Activated B cell treated with CpG ODN at 0.5 μM for 24 hours (primary cell): ENCODE measurements at regions not wholly inside any gene's neighbourhood (a gene's known extent, or its start where the extent isn't known, plus 50 kb on each side); places are given as distances from the start of the nearest gene placed in this dataset.

ENCODE experiments used
- ATAC-seq: fragments of 200-7000 bp; cut with Tn5 transposase; one replicate; pipeline ENCODE4 v1.10.0; 2021; ENCODE audit warnings: low read depth, mild to moderate bottlenecking, moderate library complexity
- CTCF ChIA-PET: fragments of 350-600 bp; sonication (Branson Sonifier 250); formaldehyde crosslinking; loops from one replicate; lab custom pipeline; 2021; ENCODE audit warnings: antibody characterized with exemption; lab: Charles Lee
- POLR2A ChIA-PET: fragments of 350-600 bp; sonication (Branson Sonifier 250); formaldehyde crosslinking; loops from one replicate; lab custom pipeline; 2021; ENCODE audit warnings: antibody characterized with exemption; lab: Charles Lee
- DNase-seq: peaks from one replicate; pipeline ENCODE4 v3.0.0; 2022
- H3K27ac Mint-ChIP-seq: one replicate; pipeline ENCODE4 v1.8.0; 2020; ENCODE audit warnings: mixed read lengths
- H3K27me3 Mint-ChIP-seq: one replicate; pipeline ENCODE4 v1.8.0; 2021; ENCODE audit warnings: mixed read lengths
- H3K36me3 Mint-ChIP-seq: one replicate; pipeline ENCODE4 v1.8.0; 2021; ENCODE audit warnings: low read depth, mixed read lengths
- H3K4me1 Mint-ChIP-seq: one replicate; pipeline ENCODE4 v1.8.0; 2021; ENCODE audit warnings: mixed read lengths
- H3K4me3 Mint-ChIP-seq: one replicate; pipeline ENCODE4 v1.8.0; 2020; ENCODE audit warnings: mild to moderate bottlenecking, mixed read lengths
- H3K9me3 Mint-ChIP-seq: one replicate; pipeline ENCODE4 v1.8.0; 2020; ENCODE audit warnings: mixed read lengths
- intact Hi-C: fragments of 100-400 bp; cut with micrococcal nuclease; formaldehyde crosslinking; loops from one replicate; pipeline ENCODE4 v1.15.1; 2024
- TF ChIP-seq, protein P1 (sequence below): fragments of 200-600 bp; IDR thresholded peaks from one replicate; pipeline ENCODE4 v1.8.0; 2022; ENCODE audit warnings: antibody characterized with exemption, mild to moderate bottlenecking

GRCh38 chr3:159791336-159791735, 197.3 kb upstream of the IL12A start:
- no peaks in the 10 kb centered on the region for H3K4me1 Mint-ChIP-seq
- TF ChIP-seq, protein P1, sequence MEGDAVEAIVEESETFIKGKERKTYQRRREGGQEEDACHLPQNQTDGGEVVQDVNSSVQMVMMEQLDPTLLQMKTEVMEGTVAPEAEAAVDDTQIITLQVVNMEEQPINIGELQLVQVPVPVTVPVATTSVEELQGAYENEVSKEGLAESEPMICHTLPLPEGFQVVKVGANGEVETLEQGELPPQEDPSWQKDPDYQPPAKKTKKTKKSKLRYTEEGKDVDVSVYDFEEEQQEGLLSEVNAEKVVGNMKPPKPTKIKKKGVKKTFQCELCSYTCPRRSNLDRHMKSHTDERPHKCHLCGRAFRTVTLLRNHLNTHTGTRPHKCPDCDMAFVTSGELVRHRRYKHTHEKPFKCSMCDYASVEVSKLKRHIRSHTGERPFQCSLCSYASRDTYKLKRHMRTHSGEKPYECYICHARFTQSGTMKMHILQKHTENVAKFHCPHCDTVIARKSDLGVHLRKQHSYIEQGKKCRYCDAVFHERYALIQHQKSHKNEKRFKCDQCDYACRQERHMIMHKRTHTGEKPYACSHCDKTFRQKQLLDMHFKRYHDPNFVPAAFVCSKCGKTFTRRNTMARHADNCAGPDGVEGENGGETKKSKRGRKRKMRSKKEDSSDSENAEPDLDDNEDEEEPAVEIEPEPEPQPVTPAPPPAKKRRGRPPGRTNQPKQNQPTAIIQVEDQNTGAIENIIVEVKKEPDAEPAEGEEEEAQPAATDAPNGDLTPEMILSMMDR: no peak
- H3K9me3 Mint-ChIP-seq: no peaks in the 10 kb centered on the region
- no peak overlapping the region for H3K27ac Mint-ChIP-seq
- H3K27me3 Mint-ChIP-seq: no peaks in the 10 kb centered on the region
- intact Hi-C loops: no loop called here
- ChIA-PET POLR2A (no interaction called here), CTCF (no interaction called here)
- H3K4me3 Mint-ChIP-seq: no peak overlapping the region
- no peaks in the 10 kb centered on the region for H3K36me3 Mint-ChIP-seq
- no peak for DNase-seq
- ATAC-seq: no peak

DNA sequence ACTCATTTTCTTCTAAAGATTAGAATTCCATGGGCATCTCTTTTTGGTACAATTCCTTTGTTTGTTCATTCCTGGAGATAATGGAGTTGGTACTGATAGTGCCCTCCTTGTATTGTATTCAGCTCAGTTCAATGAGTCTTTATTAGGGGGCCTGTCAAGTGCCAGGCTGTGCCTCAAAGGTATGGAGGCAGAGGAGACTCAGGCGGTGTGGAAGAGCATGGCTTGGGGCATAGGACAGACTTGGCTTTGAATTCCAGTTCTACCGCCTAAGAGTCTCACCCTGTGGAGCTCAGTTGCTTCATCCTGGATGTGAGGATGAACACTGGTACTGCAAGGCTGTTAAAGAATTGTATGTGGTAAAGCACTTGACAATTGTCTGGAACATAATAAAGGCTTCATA, 196.6 kb upstream of the IL12A start:
- TF ChIP-seq, protein P1: no peak

DNA sequence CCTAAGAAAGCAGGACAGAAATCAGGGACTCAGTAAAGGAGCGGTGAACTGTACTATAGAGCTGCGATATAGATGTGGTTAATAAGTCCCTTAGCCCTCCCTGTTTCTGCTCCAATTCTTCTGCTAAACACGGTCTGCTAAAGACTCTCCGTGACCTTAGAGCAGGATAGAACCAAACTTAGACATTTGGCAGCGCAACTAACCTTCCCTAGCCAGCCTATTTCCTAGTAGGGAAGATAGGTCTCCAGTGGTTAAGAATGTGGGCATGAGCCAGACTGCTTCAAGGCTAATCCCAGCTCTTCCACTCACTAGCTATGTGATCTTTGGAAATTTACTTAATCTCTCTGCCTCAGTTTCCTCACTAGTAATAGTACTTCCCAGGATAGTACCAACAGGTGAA, 193.6 kb upstream of the IL12A start:
- no peak overlapping the region for H3K27ac Mint-ChIP-seq
- H3K36me3 Mint-ChIP-seq: no peaks in the 10 kb centered on the region
- TF ChIP-seq, protein P1: no peak
- ATAC-seq (no peak), DNase-seq (no peak)
- intact Hi-C loops: no loop called here
- H3K4me1 Mint-ChIP-seq: no peaks in the 10 kb centered on the region
- H3K9me3 Mint-ChIP-seq: no peaks in the 10 kb centered on the region
- ChIA-PET POLR2A (no interaction called here), CTCF (no interaction called here)
- H3K27me3 Mint-ChIP-seq: no peaks in the 10 kb centered on the region
- no peak overlapping the region for H3K4me3 Mint-ChIP-seq

More for the DNA sequence above, 196.6 kb upstream of the IL12A start:
- Mint-ChIP-seq H3K27ac (no peak overlapping the region), H3K27me3 (no peaks in the 10 kb centered on the region), H3K9me3 (no peaks in the 10 kb centered on the region), H3K4me1 (no peaks in the 10 kb centered on the region), H3K36me3 (no peaks in the 10 kb centered on the region), H3K4me3 (no peak overlapping the region)
- intact Hi-C loops: no loop called here
- POLR2A ChIA-PET: no interaction called here
- no peak for DNase-seq
- CTCF ChIA-PET: no interaction called here
- ATAC-seq: no peak

GRCh38 chr3:159795681-159796175, 192.9 kb upstream of the IL12A start:
- TF ChIP-seq, protein P1: no peak
- DNase-seq: no peak
- Mint-ChIP-seq H3K4me1 (no peaks in the 10 kb centered on the region), H3K27me3 (no peaks in the 10 kb centered on the region), H3K9me3 (no peaks in the 10 kb centered on the region), H3K27ac (no peak overlapping the region), H3K4me3 (no peak overlapping the region), H3K36me3 (no peaks in the 10 kb centered on the region)
- no peak for ATAC-seq
- CTCF ChIA-PET: no interaction called here
- intact Hi-C loops: no loop called here
- POLR2A ChIA-PET: no interaction called here

- POLR2A ChIA-PET: no interaction called here
- no peaks in the 10 kb centered on the region for H3K36me3 Mint-ChIP-seq
- H3K4me3 Mint-ChIP-seq: no peak overlapping the region
- intact Hi-C loops: no loop called here
- H3K4me1 Mint-ChIP-seq: no peaks in the 10 kb centered on the region
- H3K9me3 Mint-ChIP-seq: no peaks in the 10 kb centered on the region
- no peak overlapping the region for H3K27ac Mint-ChIP-seq
- no peak for ATAC-seq
- H3K27me3 Mint-ChIP-seq: no peaks in the 10 kb centered on the region
- DNase-seq: no peak
- CTCF ChIA-PET: interaction anchor here (1.1 kb wide), 1 partner anchor 14 kb away, joined by 3 read pairs; no protein-coding TSS in a partner anchor
- TF ChIP-seq, protein P1: no peak
Measured at GRCh38 chr3:159796226-159796625, 192.4 kb upstream of the IL12A start.
